Daoy (cell line): ENCODE measurements at regions not wholly inside any gene's neighbourhood (a gene's known extent, or its start where the extent isn't known, plus 50 kb on each side); places are given as distances from the start of the nearest gene placed in this dataset.
"Not testable (repeated sequence)": the region's sequence is repeated elsewhere in the genome, so short reads cannot be mapped to it uniquely, and the experiment has no call there.

Source experiments
- DNase-seq: peaks from one replicate; pipeline ENCODE4 v3.0.0-alpha.2; 2015; ENCODE audit warnings: low read depth

DNA sequence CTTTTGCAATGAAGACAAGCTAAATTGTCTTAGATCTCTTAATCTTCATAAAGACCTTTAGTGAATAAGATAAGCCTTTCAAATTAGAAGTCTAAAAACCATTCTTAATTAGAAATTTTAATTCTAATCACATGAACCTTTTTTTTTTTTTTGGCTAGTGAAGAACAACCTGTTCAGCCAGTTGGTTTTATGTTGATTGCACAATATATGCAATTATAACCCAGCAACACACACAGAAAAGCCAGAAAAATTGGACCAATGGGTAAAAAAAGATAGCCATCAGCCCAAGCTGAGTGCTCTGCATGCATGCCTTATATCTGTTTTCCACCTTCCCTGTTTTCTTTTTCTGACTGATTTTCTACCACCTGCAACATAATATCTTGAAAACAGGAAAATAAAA lies 252.2 kb downstream of the SYT10 start:
- no peak for DNase-seq

DNA sequence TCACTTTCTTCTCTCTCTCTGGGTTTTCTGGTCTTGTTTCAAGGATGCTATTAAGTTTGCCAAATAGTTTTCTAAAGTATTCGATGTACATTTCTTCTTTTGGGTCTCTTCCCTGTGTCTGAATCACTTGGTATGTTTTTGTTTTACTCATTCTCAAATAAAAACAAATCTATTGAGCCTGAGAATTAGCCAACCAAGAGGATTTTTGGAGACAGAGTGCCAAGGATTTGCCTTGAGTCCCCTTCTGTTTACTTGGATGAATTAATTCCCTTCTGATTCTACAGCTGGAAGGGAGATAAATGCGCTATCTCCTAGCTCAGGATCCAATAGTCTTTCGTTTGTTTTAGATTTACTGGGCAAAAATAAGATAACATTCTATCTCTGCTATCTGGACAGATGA lies 255.5 kb downstream of the SYT10 start:
- DNase-seq, result no peak

DNA sequence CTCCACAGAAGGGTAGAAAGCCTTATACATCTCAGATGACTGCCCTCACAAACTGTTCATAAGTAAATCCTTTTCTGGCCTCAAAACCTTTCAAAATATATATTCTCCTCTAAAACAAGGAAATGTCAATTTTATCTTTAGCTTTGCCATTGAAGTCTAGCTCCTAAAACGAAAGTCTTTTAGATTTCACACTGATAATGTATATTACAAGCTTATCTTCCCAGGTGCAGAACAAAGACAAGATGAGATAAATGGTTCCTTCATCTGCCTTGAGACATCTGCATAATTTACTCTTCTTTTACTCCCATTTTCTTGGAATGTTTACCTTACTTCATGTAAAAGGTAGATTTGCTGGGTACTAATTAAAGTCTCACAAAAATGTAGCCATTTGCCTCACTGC lies 257.1 kb downstream of the SYT10 start:
- no peak for DNase-seq

GRCh38 chr12:33180918-33181317 lies 258.7 kb downstream of the SYT10 start:
- no peak for DNase-seq

DNA sequence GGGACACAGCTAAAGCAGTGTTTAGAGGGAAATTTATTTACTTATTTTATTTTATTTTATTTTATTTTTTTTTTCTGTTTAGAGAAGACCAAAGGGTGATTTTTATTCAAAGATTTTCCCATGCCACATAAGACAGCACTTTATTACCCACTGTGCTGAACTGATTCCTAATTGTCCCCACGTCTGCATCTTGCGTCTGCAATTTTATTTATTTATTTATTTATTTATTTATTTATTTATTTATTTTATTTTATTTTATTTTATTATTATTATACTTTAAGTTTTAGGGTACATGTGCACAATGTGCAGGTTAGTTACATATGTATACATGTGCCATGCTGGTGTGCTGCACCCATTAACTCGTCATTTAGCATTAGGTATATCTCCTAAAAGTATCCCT lies 269.7 kb upstream of the PKP2 start:
- not testable (repeated sequence) for DNase-seq

- no peak for DNase-seq
These were observed 259.5 kb upstream of the PKP2 start for GRCh38 chr12:33156042-33156441.

GRCh38 chr12:33147292-33147691 lies 250.7 kb upstream of the PKP2 start:
- not testable (repeated sequence) for DNase-seq

DNA sequence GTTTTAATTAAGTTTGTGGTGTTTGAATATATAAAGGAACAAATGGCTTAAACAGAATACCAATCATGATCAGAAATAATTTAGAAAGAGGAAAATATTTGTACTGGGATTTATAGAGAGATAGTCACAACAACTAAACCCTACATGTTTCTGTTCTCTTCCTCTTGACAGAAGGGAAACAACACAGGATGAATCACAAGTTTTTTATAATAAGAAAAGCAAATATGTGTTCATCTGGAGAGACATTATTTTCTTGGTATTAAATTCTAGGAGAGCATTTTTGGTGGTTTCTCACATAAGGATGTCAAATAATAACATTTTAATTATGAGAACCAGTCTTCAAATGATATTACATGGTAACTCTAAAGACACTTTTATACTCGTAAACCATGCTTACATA lies 232.9 kb upstream of the PKP2 start:
- no peak for DNase-seq

- DNase-seq, result no peak
These were observed 229.2 kb upstream of the PKP2 start for GRCh38 chr12:33125755-33126154.

DNA sequence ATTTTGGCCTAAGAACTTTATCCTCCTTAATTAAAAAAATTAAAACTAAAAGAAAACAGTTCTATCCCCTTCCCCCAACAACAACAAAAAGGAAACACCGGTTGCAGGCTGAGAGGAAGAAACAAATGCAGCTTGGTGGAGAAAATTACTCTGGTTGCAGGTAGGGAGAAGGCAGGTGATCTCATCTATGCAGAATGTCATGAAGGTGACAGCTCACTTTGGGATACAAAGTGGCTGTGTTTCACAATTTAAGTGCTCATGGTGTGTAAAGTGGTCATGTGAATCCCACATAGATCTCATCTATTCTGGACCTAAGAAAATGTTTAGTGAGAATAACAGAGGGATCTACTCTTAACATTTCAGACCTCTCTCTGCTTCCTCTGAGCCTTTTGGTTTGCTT lies 219.7 kb upstream of the PKP2 start:
- DNase-seq, result no peak

- no peak for DNase-seq
These were observed 219.1 kb upstream of the PKP2 start for GRCh38 chr12:33115716-33116115.

GRCh38 chr12:33111850-33112249 lies 215.3 kb upstream of the PKP2 start:
- no peak for DNase-seq

GRCh38 chr12:33107827-33108226 lies 211.2 kb upstream of the PKP2 start:
- not testable (repeated sequence) for DNase-seq

GRCh38 chr12:33093534-33093933 lies 197.0 kb upstream of the PKP2 start:
- DNase-seq, result no peak

GRCh38 chr12:33087876-33088275 lies 191.3 kb upstream of the PKP2 start:
- DNase-seq, result not testable (repeated sequence)

DNA sequence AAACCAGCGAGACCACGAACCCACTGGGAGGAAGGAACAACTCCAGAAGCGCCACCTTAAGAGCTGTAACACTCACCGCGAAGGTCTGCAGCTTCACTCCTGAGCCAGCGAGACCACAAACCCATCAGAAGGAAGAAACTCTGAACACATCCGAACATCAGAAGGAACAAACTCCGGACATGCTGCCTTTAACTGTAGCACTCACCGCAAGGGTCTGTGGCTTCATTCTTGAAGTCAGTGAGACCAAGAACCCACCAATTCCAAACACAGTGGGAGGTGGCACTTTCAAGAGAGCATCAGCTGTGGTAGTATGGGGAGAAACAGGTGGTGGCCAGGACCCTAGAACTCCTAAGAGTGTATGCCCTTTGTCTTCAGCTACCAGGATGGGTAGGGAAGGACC lies 179.8 kb upstream of the PKP2 start:
- not testable (repeated sequence) for DNase-seq

DNA sequence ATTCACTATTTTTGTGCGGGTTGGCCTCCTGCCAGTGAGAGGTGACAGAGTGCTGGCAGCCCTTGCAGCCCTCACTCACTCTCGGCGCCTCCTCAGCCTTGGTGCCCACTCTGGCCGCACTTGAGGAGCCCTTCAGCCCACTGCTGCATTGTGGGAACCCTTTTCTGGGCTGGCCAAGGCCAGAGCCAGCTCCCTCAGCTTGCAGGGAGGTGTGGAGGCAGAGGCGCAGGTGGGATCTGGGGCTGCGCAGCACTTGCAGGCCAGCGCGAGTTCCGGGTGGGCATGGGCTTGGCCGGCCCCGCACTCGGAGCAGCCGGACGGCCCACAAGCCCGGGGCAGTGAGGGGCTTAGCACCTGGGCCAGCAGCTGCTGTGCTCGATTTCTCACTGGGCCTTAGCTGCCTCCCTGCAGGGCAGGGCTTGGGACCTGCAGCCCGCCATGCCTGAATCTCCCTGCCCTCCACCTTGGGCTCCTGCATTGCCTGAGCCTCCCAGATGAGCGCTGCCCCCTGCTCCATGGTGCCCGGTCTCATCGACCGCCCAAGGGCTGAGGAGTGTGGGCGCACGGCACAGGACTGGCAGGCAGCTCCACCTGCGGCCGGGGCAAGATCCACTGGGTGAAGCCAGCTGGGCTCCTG lies 178.7 kb upstream of the PKP2 start:
- not testable (repeated sequence) for DNase-seq

- no peak for DNase-seq
These were observed 165.3 kb upstream of the PKP2 start for GRCh38 chr12:33061844-33062243.

GRCh38 chr12:33054371-33054770 lies 157.8 kb upstream of the PKP2 start:
- DNase-seq, result no peak

DNA sequence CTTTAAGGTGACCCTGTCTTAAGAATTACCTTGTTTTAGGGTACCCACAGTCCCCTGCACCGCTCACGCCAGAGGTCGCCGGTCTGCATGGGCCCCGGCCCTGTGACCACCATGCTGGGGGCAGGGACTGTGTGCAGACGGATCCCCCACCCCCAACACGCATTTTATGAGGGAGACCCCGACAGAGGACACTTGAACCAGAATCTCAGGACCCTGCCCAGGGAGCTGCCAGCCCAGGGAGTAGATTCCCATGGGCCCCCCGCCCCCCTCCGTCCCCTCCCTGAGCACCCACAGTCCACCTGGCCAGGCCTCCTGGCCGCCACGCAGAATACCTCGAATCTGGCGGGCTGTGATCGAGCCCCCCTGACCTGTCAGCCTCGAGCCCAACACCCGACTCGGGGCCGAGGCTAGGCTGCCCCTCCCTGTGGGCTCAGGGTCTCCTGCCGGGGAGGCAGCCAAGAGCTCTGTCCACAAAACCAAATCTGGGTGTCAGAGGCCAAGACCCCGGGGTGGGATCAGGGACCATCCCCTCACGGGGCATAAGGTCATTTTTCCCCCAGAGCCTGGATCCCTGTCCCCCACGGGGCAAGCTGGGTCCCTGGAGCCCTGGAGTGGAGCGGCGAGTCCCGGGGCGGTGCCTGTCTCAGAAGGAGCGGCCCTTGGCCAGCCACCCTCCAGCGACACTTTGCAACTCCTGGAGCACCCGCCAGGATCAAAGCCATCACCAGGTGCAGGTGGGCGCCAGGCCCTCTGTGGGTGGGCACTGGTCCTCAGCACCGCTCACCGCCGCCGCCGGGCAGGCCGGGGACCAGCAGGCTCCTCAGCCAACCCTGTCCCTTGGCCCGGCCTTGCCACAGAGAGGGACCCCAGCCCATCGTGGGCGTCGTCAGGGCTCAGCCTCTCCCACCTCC lies 155.8 kb upstream of the PKP2 start:
- peak; percentile 5 for DNase-seq

- no peak for DNase-seq
These were observed 151.1 kb upstream of the PKP2 start for GRCh38 chr12:33047666-33048065.

- DNase-seq, result no peak
These were observed 147.9 kb upstream of the PKP2 start for GRCh38 chr12:33044447-33044846.

GRCh38 chr12:33041562-33041961 lies 145.0 kb upstream of the PKP2 start:
- no peak for DNase-seq
